PC-3 (cell line): ENCODE measurements at regions not wholly inside any gene's neighbourhood (a gene's known extent, or its start where the extent isn't known, plus 50 kb on each side); places are given as distances from the start of the nearest gene placed in this dataset.

Experiments
- EZH2 ChIP-seq: fragments of 300-600 bp; sonication (generic); IDR thresholded peaks from one replicate; pipeline ENCODE4 v1.6.1; 2017; ENCODE audit warnings: antibody characterized with exemption, mild to moderate bottlenecking, low read length; ENCODE audit not compliant: unreplicated experiment
- TF ChIP-seq, protein P1 (sequence below): fragments of 300-600 bp; sonication (generic); conservative IDR thresholded peaks from 2 replicates; pipeline ENCODE4 v1.5.1; 2017; ENCODE audit warnings: antibody characterized with exemption, low read depth, mild to moderate bottlenecking, low read length

DNA sequence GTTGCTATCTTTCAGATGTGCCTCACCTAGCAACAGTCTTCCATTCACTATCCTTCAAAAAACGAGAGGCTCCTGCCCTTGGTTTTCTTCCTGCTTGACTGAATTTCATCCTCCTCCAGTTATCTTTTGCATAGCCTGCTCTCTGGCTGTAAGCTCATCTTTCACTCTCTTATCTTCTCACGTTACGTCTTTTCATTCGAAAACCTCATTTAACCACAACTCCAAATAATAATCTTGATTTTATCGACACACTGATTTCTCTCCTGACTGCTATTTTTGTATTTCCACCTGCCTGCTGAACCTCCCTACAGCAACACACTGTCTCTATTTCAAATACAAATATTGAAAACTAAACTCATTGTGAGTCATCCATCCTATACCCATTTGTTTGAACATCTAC, 230.7 kb upstream of the TMC3 start:
- TF ChIP-seq, protein P1, sequence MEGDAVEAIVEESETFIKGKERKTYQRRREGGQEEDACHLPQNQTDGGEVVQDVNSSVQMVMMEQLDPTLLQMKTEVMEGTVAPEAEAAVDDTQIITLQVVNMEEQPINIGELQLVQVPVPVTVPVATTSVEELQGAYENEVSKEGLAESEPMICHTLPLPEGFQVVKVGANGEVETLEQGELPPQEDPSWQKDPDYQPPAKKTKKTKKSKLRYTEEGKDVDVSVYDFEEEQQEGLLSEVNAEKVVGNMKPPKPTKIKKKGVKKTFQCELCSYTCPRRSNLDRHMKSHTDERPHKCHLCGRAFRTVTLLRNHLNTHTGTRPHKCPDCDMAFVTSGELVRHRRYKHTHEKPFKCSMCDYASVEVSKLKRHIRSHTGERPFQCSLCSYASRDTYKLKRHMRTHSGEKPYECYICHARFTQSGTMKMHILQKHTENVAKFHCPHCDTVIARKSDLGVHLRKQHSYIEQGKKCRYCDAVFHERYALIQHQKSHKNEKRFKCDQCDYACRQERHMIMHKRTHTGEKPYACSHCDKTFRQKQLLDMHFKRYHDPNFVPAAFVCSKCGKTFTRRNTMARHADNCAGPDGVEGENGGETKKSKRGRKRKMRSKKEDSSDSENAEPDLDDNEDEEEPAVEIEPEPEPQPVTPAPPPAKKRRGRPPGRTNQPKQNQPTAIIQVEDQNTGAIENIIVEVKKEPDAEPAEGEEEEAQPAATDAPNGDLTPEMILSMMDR, result no peak
- no peak for TF ChIP-seq EZH2
